GM23338 (cell line): ENCODE measurements at regions not wholly inside any gene's neighbourhood (a gene's known extent, or its start where the extent isn't known, plus 50 kb on each side); places are given as distances from the start of the nearest gene placed in this dataset.

Source experiments
- ATAC-seq: fragments of 200-7000 bp; cut with Tn5 transposase; 3 replicates; pipeline ENCODE4 v1.9.1; 2020
- DNase-seq: peaks from one replicate; pipeline ENCODE4 v3.0.0-alpha.2; 2015; ENCODE audit warnings: low spot score
- H2AFZ ChIP-seq: fragments of 200-600 bp; sonication (generic); 2 replicates; pipeline ENCODE4 v1.8.0; 2016; ENCODE audit warnings: antibody characterized with exemption, mild to moderate bottlenecking, moderate library complexity
- H3F3A ChIP-seq: fragments of 200-600 bp; sonication (generic); replicated peaks from 2 replicates; pipeline ENCODE4 v1.8.0; 2017; ENCODE audit warnings: antibody characterized with exemption, mixed run types, low read depth
- H3K27ac ChIP-seq: fragments of 200-600 bp; sonication (generic); 2 replicates; pipeline ENCODE4 v1.6.1; 2016; ENCODE audit warnings: low read depth
- H3K27me3 ChIP-seq: fragments of 200-600 bp; sonication (generic); 2 replicates; pipeline ENCODE4 v1.8.0; 2016; ENCODE audit warnings: mild to moderate bottlenecking, mixed run types, moderate library complexity; ENCODE audit not compliant: insufficient read depth
- H3K36me3 ChIP-seq: fragments of 200-600 bp; sonication (generic); 2 replicates; pipeline ENCODE4 v1.8.0; 2016; ENCODE audit warnings: mild to moderate bottlenecking; ENCODE audit not compliant: insufficient read depth
- H3K4me1 ChIP-seq: fragments of 200-600 bp; sonication (generic); 2 replicates; pipeline ENCODE4 v1.8.0; 2016; ENCODE audit warnings: mild to moderate bottlenecking, moderate library complexity; ENCODE audit not compliant: insufficient read depth
- H3K4me2 ChIP-seq: fragments of 200-600 bp; sonication (generic); 2 replicates; pipeline ENCODE4 v1.7.1; 2017; ENCODE audit warnings: mixed run types
- H3K4me3 ChIP-seq: fragments of 200-600 bp; sonication (generic); 2 replicates; pipeline ENCODE4 v1.6.1; 2016; ENCODE audit warnings: mixed run types
- H3K79me2 ChIP-seq: fragments of 200-600 bp; sonication (generic); replicated peaks from 2 replicates; pipeline ENCODE4 v1.8.0; 2017; ENCODE audit warnings: mild to moderate bottlenecking; ENCODE audit not compliant: insufficient read depth
- H3K9me2 ChIP-seq: fragments of 200-600 bp; sonication (generic); 2 replicates; pipeline ENCODE4 v1.8.0; 2017; ENCODE audit not compliant: insufficient read depth
- H4K20me1 ChIP-seq: fragments of 200-600 bp; sonication (generic); replicated peaks from 2 replicates; pipeline ENCODE4 v1.8.0; 2017; ENCODE audit warnings: mild to moderate bottlenecking; ENCODE audit not compliant: insufficient read depth
- H3K27ac Mint-ChIP-seq: 2 replicates; pipeline ENCODE4 v1.8.0; 2020; ENCODE audit warnings: inconsistent platforms, mild to moderate bottlenecking, moderate library complexity, mixed read lengths
- H3K27me3 Mint-ChIP-seq: 3 replicates; pipeline ENCODE4 v1.8.0; 2022; ENCODE audit warnings: low read depth, mild to moderate bottlenecking, moderate library complexity, mixed read lengths, inconsistent platforms; ENCODE audit not compliant: insufficient read depth, poor library complexity
- H3K36me3 Mint-ChIP-seq: 3 replicates; pipeline ENCODE4 v1.8.0; 2021; ENCODE audit warnings: low read depth, mild to moderate bottlenecking, inconsistent platforms, moderate library complexity, mixed read lengths
- H3K4me1 Mint-ChIP-seq: 3 replicates; pipeline ENCODE4 v1.8.0; 2020; ENCODE audit warnings: mild to moderate bottlenecking, inconsistent platforms, mixed read lengths
- H3K4me3 Mint-ChIP-seq: 3 replicates; pipeline ENCODE4 v1.8.0; 2021; ENCODE audit warnings: moderate library complexity, mild to moderate bottlenecking, inconsistent platforms, mixed read lengths
- H3K9me3 Mint-ChIP-seq: 3 replicates; pipeline ENCODE4 v1.8.0; 2020; ENCODE audit warnings: moderate library complexity, mild to moderate bottlenecking, inconsistent platforms, mixed read lengths
- CREB1 ChIP-seq: fragments of 250-450 bp; sonication (Bioruptor Pico); IDR thresholded peaks from 2 replicates; pipeline ENCODE4 v1.5.0; 2020; ENCODE audit warnings: low read depth, mild to moderate bottlenecking, moderate library complexity
- CTCF ChIP-seq, 2 experiments: fragments of 200-600 bp in 1 of 2; sonication (generic) in 1 of 2; conservative IDR thresholded peaks; 2 replicates each; pipeline versions ENCODE4 v1.5.1 to v1.6.1; 2016 to 2017; ENCODE audit warnings: antibody characterized with exemption in 2 of 2, low read depth in 2 of 2, mild to moderate bottlenecking in 2 of 2, moderate library complexity in 1 of 2
- ETS1 ChIP-seq: IDR thresholded peaks from 2 replicates; pipeline ENCODE4 v1.6.1; 2016; ENCODE audit warnings: antibody characterized with exemption
- EZH2 ChIP-seq: fragments of 200-600 bp; sonication (generic); IDR thresholded peaks from one replicate; pipeline ENCODE4 v1.8.0; 2017; ENCODE audit warnings: antibody characterized with exemption, mild to moderate bottlenecking, low read depth; ENCODE audit not compliant: unreplicated experiment
- JUNB ChIP-seq: IDR thresholded peaks from one replicate; pipeline ENCODE4 v1.6.1; 2016; ENCODE audit warnings: antibody characterized with exemption; ENCODE audit not compliant: unreplicated experiment
- NANOG ChIP-seq: IDR thresholded peaks from 2 replicates; pipeline ENCODE4 v1.6.1; 2016; ENCODE audit warnings: antibody characterized with exemption, borderline replicate concordance
- POLR2AphosphoS5 ChIP-seq: IDR thresholded peaks from 2 replicates; pipeline ENCODE4 v1.6.1; 2016; ENCODE audit warnings: antibody characterized with exemption, low read depth
- REST ChIP-seq: IDR thresholded peaks from one replicate; pipeline ENCODE4 v1.6.1; 2018; ENCODE audit warnings: antibody characterized with exemption; ENCODE audit not compliant: unreplicated experiment

- TF ChIP-seq NANOG, result no peak
- no peak for TF ChIP-seq ETS1
- no peak for TF ChIP-seq EZH2
- TF ChIP-seq REST, result no peak
Observed at GRCh38 chr3:22361521-22361920, 610.5 kb upstream of the ZNF385D start (continued).

GRCh38 chr3:22364851-22365250 lies 613.8 kb upstream of the ZNF385D start:
- Histone ChIP-seq H3K9me2 (no peaks in the 10 kb centered on the region), H3K4me2 (no peak overlapping the region), H3K27me3 (no peaks in the 10 kb centered on the region), H3K4me3 (no peak overlapping the region), H2AFZ (no peak overlapping the region), H3F3A (no peaks in the 10 kb centered on the region), H3K79me2 (no peaks in the 10 kb centered on the region), H3K4me1 (no peaks in the 10 kb centered on the region), H4K20me1 (no peaks in the 10 kb centered on the region), H3K27ac (no peak overlapping the region), H3K36me3 (no peaks in the 10 kb centered on the region)
- TF ChIP-seq JUNB, result no peak
- no peak for TF ChIP-seq CREB1 (CRISPR knock-in tag)
- Mint-ChIP-seq H3K4me1 (no peaks in the 10 kb centered on the region), H3K36me3 (no peaks in the 10 kb centered on the region), H3K27me3 (peaks cover 2% of the 10 kb centered on the region), H3K4me3 (no peak overlapping the region), H3K9me3 (no peaks in the 10 kb centered on the region), H3K27ac (no peak overlapping the region)
- no peak for ATAC-seq
- no peak for DNase-seq

GRCh38 chr3:22366781-22367180 lies 615.8 kb upstream of the ZNF385D start:
- Histone ChIP-seq H3K9me2 (no peaks in the 10 kb centered on the region), H2AFZ (no peak overlapping the region), H3K79me2 (no peaks in the 10 kb centered on the region), H3K36me3 (no peaks in the 10 kb centered on the region), H4K20me1 (no peaks in the 10 kb centered on the region), H3K4me1 (peaks cover 12% of the 10 kb centered on the region), H3F3A (no peaks in the 10 kb centered on the region), H3K4me3 (no peak overlapping the region), H3K27me3 (peaks cover 16% of the 10 kb centered on the region), H3K27ac (no peak overlapping the region), H3K4me2 (no peak overlapping the region)
- no peak for DNase-seq
- Mint-ChIP-seq H3K4me1 (peaks cover 12% of the 10 kb centered on the region), H3K9me3 (no peaks in the 10 kb centered on the region), H3K27ac (no peak overlapping the region), H3K27me3 (peaks cover 14% of the 10 kb centered on the region), H3K36me3 (no peaks in the 10 kb centered on the region), H3K4me3 (no peak overlapping the region)
- no peak for ATAC-seq
- TF ChIP-seq POLR2AphosphoS5 (no peak), ETS1 (no peak), NANOG (no peak), CTCF (conservative IDR thresholded peaks at IDR 0.05; ENCODE audit: low read depth in 2 of 2) (no peak)
